Keratinocyte (primary cell): ENCODE measurements at regions not wholly inside any gene's neighbourhood (a gene's known extent, or its start where the extent isn't known, plus 50 kb on each side); places are given as distances from the start of the nearest gene placed in this dataset.

ENCODE experiments used
- DNase-seq: peaks from one replicate; pipeline ENCODE4 v3.0.0-alpha.2; 2011; ENCODE audit warnings: low read depth, missing footprints, low spot score
- FAIRE-seq: peaks from 2 replicates; lab custom pipeline; 2011; peaks lifted over from hg19 to GRCh38; lab: Jason Lieb, UNC
- H2AFZ ChIP-seq: 2 replicates; pipeline ENCODE4 v1.6.0; 2012; ENCODE audit warnings: low read length, control low read depth, inconsistent platforms; ENCODE audit not compliant: control insufficient read depth
- H3K27ac ChIP-seq: 2 replicates; pipeline ENCODE4 v1.5.1; 2011; ENCODE audit warnings: low read length; ENCODE audit not compliant: control insufficient read depth, insufficient read depth
- H3K27me3 ChIP-seq: 3 replicates; pipeline ENCODE4 v1.6.0; 2011; ENCODE audit warnings: low read length; ENCODE audit not compliant: control insufficient read depth, insufficient read depth; ENCODE audit errors: extremely low read depth
- H3K36me3 ChIP-seq, 2 experiments: 2 replicates in 1 of 2; 3 replicates in 1 of 2; pipeline ENCODE4 v1.5.1; 2011; ENCODE audit warnings: low read length in 2 of 2, mild to moderate bottlenecking in 1 of 2; ENCODE audit not compliant: control insufficient read depth in 2 of 2, insufficient read depth in 2 of 2; ENCODE audit errors: extremely low read depth in 1 of 2
- H3K4me1 ChIP-seq: 3 replicates; pipeline ENCODE4 v1.5.1; 2011; ENCODE audit warnings: low read length; ENCODE audit not compliant: control insufficient read depth, insufficient read depth; ENCODE audit errors: extremely low read depth
- H3K4me2 ChIP-seq: 3 replicates; pipeline ENCODE4 v1.6.0; 2011; ENCODE audit warnings: low read depth, low read length; ENCODE audit not compliant: control insufficient read depth, insufficient read depth; ENCODE audit errors: extremely low read depth
- H3K4me3 ChIP-seq, 3 experiments: fragments of 200-600 bp in 1 of 3; sonication (generic) in 1 of 3; 2 replicates in 2 of 3; 3 replicates in 1 of 3; pipeline ENCODE4 v1.5.1; 2011 to 2016; ENCODE audit warnings: low read length in 3 of 3, mild to moderate bottlenecking in 3 of 3, control low read depth in 2 of 3, inconsistent platforms in 1 of 3, low read depth in 1 of 3, mixed read lengths in 1 of 3, mixed run types in 1 of 3, moderate library complexity in 1 of 3; ENCODE audit not compliant: control insufficient read depth in 2 of 3, insufficient read depth in 2 of 3; ENCODE audit errors: extremely low read depth in 1 of 3
- H3K79me2 ChIP-seq: 2 replicates; pipeline ENCODE4 v1.6.0; 2012; ENCODE audit warnings: low read length; ENCODE audit not compliant: control insufficient read depth, insufficient read depth
- H3K9ac ChIP-seq: 3 replicates; pipeline ENCODE4 v1.6.0; 2011; ENCODE audit warnings: low read length; ENCODE audit not compliant: control insufficient read depth, insufficient read depth; ENCODE audit errors: extremely low read depth
- H3K9me1 ChIP-seq: 3 replicates; pipeline ENCODE4 v1.6.0; 2011; ENCODE audit warnings: low read length; ENCODE audit not compliant: control insufficient read depth, insufficient read depth; ENCODE audit errors: extremely low read depth
- H3K9me3 ChIP-seq: 2 replicates; pipeline ENCODE4 v1.5.1; 2012; ENCODE audit warnings: low read depth, low read length; ENCODE audit not compliant: control insufficient read depth
- H4K20me1 ChIP-seq: 3 replicates; pipeline ENCODE4 v1.6.0; 2011; ENCODE audit warnings: low read length; ENCODE audit not compliant: control insufficient read depth, insufficient read depth; ENCODE audit errors: extremely low read depth
- CTCF ChIP-seq, 3 experiments: IDR thresholded peaks in 1 of 3; conservative IDR thresholded peaks in 1 of 3; optimal IDR thresholded peaks in 1 of 3; 2 replicates in 2 of 3; 3 replicates in 1 of 3; pipeline versions ENCODE3 to v1.5.1; 2011; ENCODE audit warnings: low read length in 3 of 3, mild to moderate bottlenecking in 3 of 3, moderate library complexity in 2 of 3, control low read depth in 1 of 3, inconsistent platforms in 1 of 3; ENCODE audit not compliant: insufficient read depth in 2 of 3; ENCODE audit errors: extremely low read depth in 1 of 3
- EZH2 ChIP-seq: IDR thresholded peaks from one replicate; pipeline ENCODE4 v1.6.1; 2012; ENCODE audit warnings: inconsistent platforms, mild to moderate bottlenecking, low read length, moderate library complexity
- dilution Hi-C: fragments of 300-500 bp; cut with MboI; formaldehyde crosslinking; loops from one replicate; pipeline ENCODE4 v1.7.0; 2020; ENCODE audit warnings: low sequenced_read_pairs; ENCODE audit not compliant: extremely low pct_ligation_motif_present

GRCh38 chr19:28838909-28839308 is 374.0 kb downstream of the UQCRFS1 start:
- H3K9ac ChIP-seq, result no peak overlapping the region
- H3K4me1 ChIP-seq, result no peaks in the 10 kb centered on the region
- H3K27ac ChIP-seq, result no peak overlapping the region
- no peaks in the 10 kb centered on the region for H3K36me3 ChIP-seq
- no peaks in the 10 kb centered on the region for H3K27me3 ChIP-seq
- no peak overlapping the region for H3K4me3 ChIP-seq
- H3K79me2 ChIP-seq, result no peaks in the 10 kb centered on the region
- DNase-seq (no peak), FAIRE-seq (no peak)
- TF ChIP-seq CTCF (optimal IDR thresholded peaks at IDR 0.05 in 1 of 3, IDR thresholded peaks at IDR 0.05 in 1 of 3, conservative IDR thresholded peaks at IDR 0.05 in 1 of 3; ENCODE audit: extremely low read depth in 1 of 3, insufficient read depth in 2 of 3, low read length in 3 of 3), result no peak
- no peak for TF ChIP-seq EZH2
- H3K9me1 ChIP-seq, result no peaks in the 10 kb centered on the region
- no peak overlapping the region for H2AFZ ChIP-seq
- dilution Hi-C loops, result no loop called here
- no peaks in the 10 kb centered on the region for H4K20me1 ChIP-seq
- peaks cover 6% of the 10 kb centered on the region for H3K9me3 ChIP-seq
- no peak overlapping the region for H3K4me2 ChIP-seq

GRCh38 chr19:28836421-28836820 is 376.5 kb downstream of the UQCRFS1 start:
- H3K27me3 ChIP-seq, result no peaks in the 10 kb centered on the region

More at GRCh38 chr19:28836421-28836820, 376.5 kb downstream of the UQCRFS1 start:
- H3K27ac ChIP-seq, result no peak overlapping the region
- H3K4me2 ChIP-seq, result no peak overlapping the region
- no peak for TF ChIP-seq EZH2
- TF ChIP-seq CTCF (optimal IDR thresholded peaks at IDR 0.05 in 1 of 3, IDR thresholded peaks at IDR 0.05 in 1 of 3, conservative IDR thresholded peaks at IDR 0.05 in 1 of 3; ENCODE audit: extremely low read depth in 1 of 3, insufficient read depth in 2 of 3, low read length in 3 of 3), result no peak
- no peaks in the 10 kb centered on the region for H3K9me1 ChIP-seq
- DNase-seq (no peak), FAIRE-seq (no peak)
- no peaks in the 10 kb centered on the region for H4K20me1 ChIP-seq
- H3K36me3 ChIP-seq, result no peaks in the 10 kb centered on the region
- H2AFZ ChIP-seq, result no peak overlapping the region
- peaks cover 10% of the 10 kb centered on the region for H3K9me3 ChIP-seq
- dilution Hi-C loops, result no loop called here
- H3K9ac ChIP-seq, result no peak overlapping the region
- H3K79me2 ChIP-seq, result no peaks in the 10 kb centered on the region
- no peak overlapping the region for H3K4me3 ChIP-seq
- no peaks in the 10 kb centered on the region for H3K4me1 ChIP-seq
